Hematopoietic multipotent progenitor cell (in vitro differentiated cells): ENCODE measurements at regions not wholly inside any gene's neighbourhood (a gene's known extent, or its start where the extent isn't known, plus 50 kb on each side); places are given as distances from the start of the nearest gene placed in this dataset. TPM values are rescaled to one million over a fixed set of nuclear protein-coding genes. Genes with fewer than 3 reads are reported as not detected.
"Not testable (repeated sequence)": the region's sequence is repeated elsewhere in the genome, so short reads cannot be mapped to it uniquely, and the experiment has no call there.

Source experiments
- DNase-seq, 3 donors: peaks; one replicate each; pipeline ENCODE4 v3.0.0-alpha.2; 2011 to 2015; ENCODE audit warnings: low read depth in 2 of 3, low spot score in 2 of 3
- small RNA-seq: library from RNA; depleted of rRNA; stranded (forward); fragments of <200 nt; gene quantifications from one replicate; pipeline ENCODE3, GENCODE V24; 2012

DNA sequence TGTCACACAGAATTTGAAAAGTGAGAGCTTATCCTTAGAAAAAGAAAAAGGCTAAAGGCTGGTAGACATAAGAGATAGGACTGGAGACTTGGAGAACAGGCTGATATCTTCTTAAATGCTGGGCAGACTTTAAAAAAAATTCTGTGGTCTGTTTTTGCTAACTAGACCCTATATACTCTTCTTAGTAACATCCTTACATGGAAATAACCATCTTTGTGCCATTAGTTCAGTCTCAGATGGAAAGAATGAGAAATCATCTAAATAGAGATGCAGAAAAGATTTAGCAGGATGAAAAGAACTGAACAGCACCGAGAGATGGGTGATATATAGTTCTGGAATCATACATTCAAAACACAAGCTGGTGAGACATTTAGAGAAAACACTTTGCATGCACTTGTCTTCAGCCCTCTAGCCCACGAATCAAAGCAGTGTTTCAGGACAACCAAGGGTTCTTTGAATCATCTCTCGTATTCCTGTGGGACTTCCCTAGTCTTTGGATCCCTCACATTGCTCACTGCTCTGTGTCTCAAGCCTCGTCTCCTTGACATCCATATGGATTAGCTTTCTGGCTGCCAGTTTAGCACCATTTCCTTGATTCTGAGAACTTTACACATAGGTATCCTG is 93.0 kb upstream of the LYSMD4 start:
- no peak for DNase-seq

GRCh38 chr15:99823346-99823745 is 90.1 kb upstream of the LYSMD4 start:
- DNase-seq: no peak

DNA sequence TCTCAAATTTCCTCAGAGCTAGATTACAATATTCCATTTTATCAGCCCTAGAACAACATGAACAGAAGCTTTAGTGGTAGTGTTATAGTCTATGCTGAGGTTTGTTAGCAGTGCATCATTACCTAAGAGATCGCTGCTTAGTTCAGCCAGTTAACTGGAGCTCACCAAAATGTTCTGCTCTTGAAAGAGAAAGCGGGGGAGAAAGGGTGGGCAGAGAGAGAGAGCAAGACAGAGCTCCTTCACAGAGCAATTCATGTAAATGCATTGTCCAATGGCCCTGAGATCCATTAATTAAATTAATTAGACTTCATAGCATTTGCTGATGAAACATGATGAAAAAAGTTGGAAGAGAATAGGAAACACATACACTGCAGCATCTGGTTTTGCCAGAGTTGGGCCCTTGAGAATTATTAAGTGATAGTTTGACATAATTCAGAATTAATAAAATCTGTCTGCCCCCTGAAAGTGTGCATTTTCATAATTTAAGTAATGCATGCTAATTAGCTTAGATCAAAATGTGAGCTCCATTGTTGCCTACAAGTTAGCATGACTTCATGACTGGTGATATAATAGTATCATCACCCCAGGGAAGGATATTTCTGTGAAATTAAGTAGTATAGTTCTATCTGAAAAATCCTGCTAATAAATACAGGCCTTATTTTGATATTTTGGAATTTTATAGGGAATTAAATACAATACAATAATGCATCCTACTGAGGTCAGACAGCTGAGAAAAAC is 86.9 kb upstream of the LYSMD4 start:
- no peak for DNase-seq

DNA sequence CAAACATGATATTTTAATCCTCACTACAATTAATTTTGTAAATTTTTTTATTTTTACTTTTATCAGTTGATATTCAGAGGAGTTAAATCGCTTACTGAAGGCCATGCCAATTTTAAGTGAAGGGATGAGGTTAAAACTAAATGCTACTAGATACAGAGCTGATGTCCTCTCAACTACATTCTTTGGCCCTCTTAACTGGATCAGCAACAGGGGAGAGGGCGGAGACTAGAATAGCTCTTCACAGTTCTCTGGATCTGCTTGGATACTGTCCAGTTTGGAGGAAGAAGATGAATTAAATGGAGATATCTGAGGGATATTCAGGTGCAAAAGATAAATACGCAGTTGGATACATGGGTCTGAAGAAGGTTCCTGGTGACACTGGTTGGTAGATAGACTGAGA is 85.6 kb upstream of the LYSMD4 start:
- no peak for DNase-seq

DNA sequence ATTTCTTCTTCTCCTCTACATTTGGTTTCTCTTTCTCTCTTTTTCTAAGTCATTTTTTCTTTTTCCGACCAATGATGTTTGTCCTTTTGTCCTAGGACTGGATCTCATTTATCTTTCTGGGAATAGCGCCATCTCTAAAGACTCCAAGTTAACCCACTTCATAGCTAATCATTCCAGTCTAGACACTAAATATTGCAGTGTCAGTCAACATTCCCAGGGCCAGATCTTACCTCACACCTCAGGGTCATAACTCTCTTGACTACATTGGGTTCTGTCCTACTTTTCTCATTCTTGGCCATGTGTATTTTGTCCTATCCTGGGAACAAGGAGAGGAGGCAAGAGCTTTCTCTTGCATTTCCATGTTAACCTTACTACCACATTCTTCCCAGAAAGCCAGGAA is 83.6 kb upstream of the LYSMD4 start:
- not testable (repeated sequence) for DNase-seq

GRCh38 chr15:99810663-99811062 is 77.4 kb upstream of the LYSMD4 start:
- DNase-seq: not testable (repeated sequence)

DNA sequence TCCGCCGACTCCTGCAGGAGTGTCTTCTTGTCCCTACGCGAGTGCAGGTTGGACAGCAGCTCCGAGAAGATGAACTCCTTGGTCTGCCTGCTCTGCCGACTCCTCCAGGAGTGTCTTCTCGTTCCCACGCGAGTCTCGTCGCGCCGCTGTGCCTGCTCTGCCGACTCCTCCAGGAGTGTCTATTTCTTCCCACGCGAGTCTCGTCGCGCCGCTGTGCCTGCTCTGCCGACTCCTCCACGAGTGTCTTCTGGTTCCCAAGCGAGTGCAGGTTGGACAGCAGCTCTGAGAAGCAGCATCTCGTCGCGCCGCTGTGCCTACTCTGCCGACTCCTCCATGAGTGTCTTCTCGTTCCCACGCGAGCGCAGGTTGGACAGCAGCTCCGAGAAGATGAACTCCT is 66.6 kb upstream of the LYSMD4 start:
- not testable (repeated sequence) for DNase-seq

GRCh38 chr15:99799182-99799853 is 66.1 kb upstream of the LYSMD4 start:
- not testable (repeated sequence) for DNase-seq

GRCh38 chr15:99796940-99797870 is 64.0 kb upstream of the LYSMD4 start:
- DNase-seq: not testable (repeated sequence)

DNA sequence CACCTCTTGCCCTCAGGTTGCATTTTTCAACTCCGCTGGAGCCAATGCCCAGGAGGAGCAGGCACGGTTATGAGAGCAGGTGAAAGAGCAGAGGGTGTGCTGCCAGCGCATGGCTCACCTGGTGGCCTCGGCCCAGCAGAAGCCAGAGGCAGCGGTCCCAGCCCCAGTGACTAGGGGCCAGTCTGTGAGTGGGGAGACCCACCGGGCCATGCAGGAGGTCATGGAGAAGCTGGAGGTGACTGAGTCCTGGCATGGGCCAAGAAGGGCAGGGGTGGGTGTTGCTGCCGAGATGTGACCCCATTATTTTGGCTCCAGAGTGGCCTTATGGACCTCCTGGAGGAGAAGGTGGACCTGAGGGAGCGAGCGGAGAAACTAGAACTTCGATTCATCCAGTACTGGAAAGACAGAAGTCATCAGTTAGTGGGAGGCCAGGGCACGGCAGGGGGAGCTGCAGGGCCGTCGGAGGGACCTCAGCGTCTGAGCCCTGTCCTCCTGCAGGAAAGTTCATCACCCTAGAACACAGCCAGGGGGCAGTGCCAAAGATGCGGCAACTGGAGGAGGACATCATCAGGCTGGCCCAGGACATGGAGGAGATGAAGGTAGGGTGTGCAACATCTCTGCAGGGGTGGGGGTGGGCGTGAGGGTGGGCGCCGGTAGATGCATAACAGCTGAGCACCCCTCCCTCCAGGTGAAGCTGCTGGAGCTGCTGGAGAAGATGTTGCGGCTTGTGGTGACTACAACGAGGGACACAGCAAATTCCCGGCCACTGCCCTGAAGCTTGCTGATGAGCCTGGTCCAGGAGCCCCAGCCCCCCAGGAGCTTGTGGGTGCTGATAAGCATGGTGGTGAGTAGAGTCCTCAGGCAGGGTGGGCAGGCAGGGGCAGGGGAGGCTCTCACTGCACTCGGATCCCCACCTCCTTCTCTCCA is 58.9 kb upstream of the LYSMD4 start:
- DNase-seq: not testable (repeated sequence)

GRCh38 chr15:99790751-99791150 is 57.5 kb upstream of the LYSMD4 start:
- DNase-seq: not testable (repeated sequence)

- DNase-seq: no peak
These were observed 54.9 kb upstream of the LYSMD4 start for GRCh38 chr15:99788156-99788555.

- not testable (repeated sequence) for DNase-seq
These were observed 51.6 kb upstream of the LYSMD4 start for GRCh38 chr15:99784800-99785199.

DNA sequence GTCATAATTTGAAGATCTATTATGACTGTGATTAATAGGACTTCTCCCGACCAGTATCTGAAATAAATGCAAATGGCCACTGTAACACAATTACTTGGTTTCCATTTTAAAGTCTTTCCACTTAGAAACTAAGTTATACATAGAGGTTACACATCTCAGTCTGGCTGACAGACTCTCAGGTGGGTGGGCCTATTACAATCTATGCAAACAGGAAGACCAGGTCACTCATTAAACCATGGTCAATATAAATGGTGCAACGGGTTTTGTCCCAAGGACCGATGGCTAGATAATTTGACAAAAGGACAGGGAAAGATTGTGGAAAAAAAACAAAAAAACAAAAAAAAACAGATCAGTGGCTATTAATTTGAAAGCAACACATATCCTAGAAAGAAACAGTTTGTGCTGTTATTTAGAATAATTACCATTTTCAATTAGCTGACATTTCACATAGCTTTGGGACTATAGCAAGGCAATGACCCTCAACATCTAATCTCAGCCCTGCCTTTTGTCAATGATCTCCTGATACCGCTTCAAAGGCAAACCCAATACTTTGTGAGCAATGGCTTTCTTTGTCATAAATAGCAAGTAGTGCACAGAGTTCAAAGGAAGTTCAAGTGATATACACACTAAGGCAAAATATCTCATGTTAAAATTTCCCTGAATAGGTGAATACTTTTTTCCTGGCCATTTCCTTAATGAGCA is 50.8 kb upstream of the LYSMD4 start:
- not testable (repeated sequence) for DNase-seq

Small RNA genes in the stretch of these regions (small RNA-seq; reads per million reads assigned to genes)
- not detected for gene RN7SL484P
